ENCODE measurements at regions not wholly inside any gene's neighbourhood (a gene's known extent, or its start where the extent isn't known, plus 50 kb on each side); places are given as distances from the start of the nearest gene placed in this dataset.
"Not testable (repeated sequence)": the region's sequence is repeated elsewhere in the genome, so short reads cannot be mapped to it uniquely, and the experiment has no call there.

DNA sequence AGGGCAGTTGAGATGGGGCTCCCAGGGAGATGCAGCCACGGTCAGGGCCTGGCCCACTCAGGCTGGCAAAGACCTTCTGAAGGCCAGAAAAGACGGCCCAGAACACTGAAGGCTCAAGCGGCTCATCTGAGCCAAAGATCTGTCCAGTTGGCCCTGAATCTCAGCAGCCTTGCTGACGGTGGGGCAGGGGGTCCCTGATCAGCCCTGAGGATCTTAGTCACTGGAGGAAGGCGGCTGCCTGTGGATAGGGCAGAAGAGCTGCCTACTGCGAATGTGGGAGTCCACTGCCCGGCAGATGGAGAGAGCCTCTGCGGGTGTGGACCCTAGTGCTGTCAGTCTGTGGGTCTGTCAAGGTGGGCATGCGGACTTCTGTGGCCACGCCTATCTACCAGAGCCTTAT is 1738.2 kb downstream of the TP53TG3F start:
- DNase-seq: no peak

- DNase-seq: no peak
Observed at GRCh38 chr16:35198223-35199199, 1739.1 kb downstream of the TP53TG3F start.

DNA sequence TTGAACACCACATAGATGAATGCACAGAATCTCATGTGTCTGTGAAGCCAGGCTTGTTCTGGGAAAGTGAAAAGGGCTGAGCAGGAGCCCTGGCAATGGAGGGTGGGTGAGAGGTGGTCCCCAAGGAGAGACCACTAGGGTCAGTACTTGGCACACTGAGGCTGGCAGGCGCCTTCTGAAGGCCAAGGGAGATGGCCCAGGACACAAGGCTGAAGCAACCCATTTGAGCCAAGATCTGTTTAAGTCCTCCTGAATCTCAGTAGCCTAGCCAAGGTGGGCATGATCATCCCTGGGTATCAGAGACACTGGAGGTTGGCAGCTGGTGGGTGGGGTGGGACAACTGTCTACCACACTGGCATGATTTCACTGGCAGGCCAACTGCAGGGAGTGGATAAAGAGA is 1741.2 kb downstream of the TP53TG3F start:
- DNase-seq: no peak

GRCh38 chr16:35201151-35201550 is 1741.7 kb downstream of the TP53TG3F start:
- DNase-seq: no peak

- DNase-seq: no peak
Observed at GRCh38 chr16:35203636-35204035, 1744.2 kb downstream of the TP53TG3F start.

- no peak for DNase-seq
Observed at GRCh38 chr16:35207059-35207999, 1747.9 kb downstream of the TP53TG3F start.

DNA sequence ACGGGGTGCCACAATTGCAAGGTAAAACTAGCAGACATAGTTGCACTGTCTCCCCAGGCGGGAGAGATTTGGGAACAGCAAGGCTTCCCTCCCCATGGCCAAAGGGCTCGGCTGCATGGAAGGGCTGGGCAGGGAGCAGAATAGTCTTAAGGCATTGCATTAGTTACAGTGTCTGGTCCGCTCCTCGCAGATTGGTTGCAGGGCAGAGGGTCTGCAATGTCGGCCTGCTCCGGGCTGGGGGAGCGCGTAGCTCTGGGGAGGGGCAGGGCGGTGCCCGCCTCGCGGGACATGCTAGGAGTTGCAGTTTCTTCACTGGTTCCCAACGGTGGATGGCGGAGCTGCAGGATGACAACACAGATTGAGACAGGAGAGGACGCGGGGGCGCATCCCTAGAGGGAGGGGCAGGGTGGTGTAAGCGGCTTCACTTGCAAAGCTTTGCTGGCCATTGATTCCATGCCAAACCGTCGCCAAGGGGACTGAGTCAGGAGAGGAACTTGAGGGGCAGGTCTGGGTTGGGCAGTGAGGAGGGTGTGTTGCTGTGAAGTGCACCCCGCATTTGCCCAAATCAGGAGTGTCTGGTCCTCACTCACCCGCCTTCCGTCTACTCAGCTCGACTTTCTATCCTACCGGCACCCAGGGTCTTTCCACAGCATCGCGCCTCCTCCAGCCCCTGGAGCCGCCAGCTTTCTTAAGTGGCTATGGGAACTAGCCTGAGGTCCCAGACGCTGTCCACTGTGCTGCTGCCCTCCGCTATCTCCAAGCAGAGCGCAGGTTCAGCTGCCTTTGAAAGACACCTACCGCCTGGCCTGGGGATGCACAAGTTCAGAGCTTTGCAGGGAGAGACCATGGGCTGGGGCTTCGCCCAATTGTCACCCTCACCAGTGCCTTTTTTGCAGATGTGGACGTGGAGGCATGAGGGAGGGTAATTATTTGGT is 1748.9 kb downstream of the TP53TG3F start:
- DNase-seq: no peak

GRCh38 chr16:35210681-35211433 is 1751.4 kb downstream of the TP53TG3F start:
- DNase-seq: no peak

- no peak for DNase-seq
Observed at GRCh38 chr16:35214840-35215239, 1755.4 kb downstream of the TP53TG3F start.

- DNase-seq: no peak
Observed at GRCh38 chr16:35215287-35215686, 1755.9 kb downstream of the TP53TG3F start.

- not testable (repeated sequence) for DNase-seq
Observed at GRCh38 chr16:35216261-35216660, 1756.8 kb downstream of the TP53TG3F start.

- DNase-seq: no peak
Observed at GRCh38 chr16:35221482-35222185, 1762.2 kb downstream of the TP53TG3F start.

DNA sequence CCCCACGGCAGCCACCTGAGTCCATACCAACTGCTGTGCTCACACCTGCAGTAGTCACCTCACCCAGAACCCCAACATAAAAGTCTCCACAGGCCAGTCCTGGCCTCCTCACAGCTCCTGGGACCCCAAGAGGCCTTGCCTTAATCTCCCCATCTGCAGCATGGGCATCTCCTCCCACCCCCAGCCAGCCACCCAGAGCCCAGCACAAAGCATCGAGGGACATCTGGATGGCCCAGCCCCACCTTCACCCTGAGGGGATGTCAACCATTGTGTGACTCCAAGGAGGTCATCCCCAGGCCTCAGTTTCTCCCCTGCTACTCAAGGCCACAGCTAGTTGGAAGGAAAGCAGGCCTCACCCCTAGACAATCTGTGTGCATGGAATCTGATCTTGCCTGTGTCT is 1775.3 kb downstream of the TP53TG3F start:
- no peak for DNase-seq

DNA sequence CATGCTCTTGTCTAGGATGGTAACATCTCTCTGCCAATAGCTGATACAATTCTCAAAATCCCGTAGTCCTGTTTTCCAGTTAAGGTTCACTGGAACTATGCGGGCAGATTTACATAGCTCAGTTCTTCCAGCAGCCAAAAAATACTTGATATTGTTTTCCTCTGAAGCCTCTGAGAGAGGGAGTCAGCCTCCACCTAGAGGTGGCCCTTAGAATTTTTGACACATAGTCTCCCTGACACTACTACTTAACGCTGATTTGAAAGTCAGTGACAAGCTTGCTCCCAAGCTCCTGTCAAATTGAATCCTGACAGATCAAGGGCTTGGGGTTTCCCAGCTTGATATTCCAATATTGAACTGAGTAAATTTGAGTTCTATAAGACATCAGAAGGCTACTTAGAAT is 1780.1 kb downstream of the TP53TG3F start:
- no peak for DNase-seq

- no peak for DNase-seq
Observed at GRCh38 chr16:35249051-35249450, 1789.6 kb downstream of the TP53TG3F start.

DNA sequence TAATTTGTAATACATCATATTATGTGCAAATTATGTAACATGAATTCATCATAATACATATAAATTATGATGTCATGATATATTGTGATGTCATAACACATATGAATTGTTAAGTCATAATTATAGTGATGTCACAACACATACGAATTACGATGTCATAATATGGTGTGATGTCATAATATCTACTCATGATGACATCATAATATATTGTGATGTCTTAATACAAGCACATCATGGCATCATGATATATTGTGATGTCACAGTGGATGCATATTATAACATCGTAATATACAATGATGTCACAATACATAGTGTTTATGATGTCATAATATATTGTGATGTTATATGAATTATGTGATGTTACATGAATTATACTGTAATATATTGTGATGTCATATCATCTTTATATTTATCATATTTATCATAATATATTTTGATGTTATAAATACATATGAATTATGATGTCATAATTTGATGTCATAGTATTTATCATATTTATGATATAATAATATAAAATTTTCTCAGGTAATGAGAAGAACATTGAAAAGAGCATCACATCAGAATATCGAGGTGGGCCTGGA is 1793.0 kb downstream of the TP53TG3F start:
- no peak for DNase-seq

- no peak for DNase-seq
Observed at GRCh38 chr16:35255186-35255803, 1795.9 kb downstream of the TP53TG3F start.

DNA sequence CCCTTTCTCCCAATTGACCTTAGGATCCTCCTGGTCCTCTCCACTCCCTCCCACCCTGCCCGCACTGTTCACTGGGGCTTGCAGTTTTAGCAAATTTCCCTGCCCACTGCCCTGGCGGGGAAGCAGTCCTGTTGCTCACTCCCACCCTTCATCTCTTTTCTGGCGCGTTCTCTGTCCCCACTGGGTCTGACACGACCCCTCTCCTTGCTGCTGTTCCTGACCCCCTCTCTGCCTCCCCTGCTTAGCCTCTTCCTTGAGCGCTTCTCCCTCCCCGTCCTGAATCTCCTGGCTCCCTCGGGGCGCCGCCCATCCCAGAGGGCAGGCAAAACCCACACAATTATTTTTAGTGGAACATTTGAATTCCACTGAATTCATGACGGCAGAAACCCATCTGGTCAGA is 1796.4 kb downstream of the TP53TG3F start:
- no peak for DNase-seq

GRCh38 chr16:35258381-35258780 is 1799.0 kb downstream of the TP53TG3F start:
- DNase-seq: no peak

GRCh38 chr16:35295856-35296255 is 1836.4 kb downstream of the TP53TG3F start:
- DNase-seq: no peak

All from stimulated activated CD4-positive, alpha-beta T cell treated with anti-CD3 and anti-CD28 coated beads, Interleukin-2, amount 100 ng/mL, for 24 hours (primary cell).